A673 (cell line): ENCODE measurements at regions not wholly inside any gene's neighbourhood (a gene's known extent, or its start where the extent isn't known, plus 50 kb on each side); places are given as distances from the start of the nearest gene placed in this dataset.

Experiments
- CTCF ChIP-seq: fragments of 300-800, 200-600 bp; sonication (generic); conservative IDR thresholded peaks from 2 replicates; pipeline ENCODE4 v1.5.1; 2017; ENCODE audit warnings: low read depth, mild to moderate bottlenecking, antibody characterized with exemption, low read length, moderate library complexity, mixed read lengths
- EZH2 ChIP-seq: fragments of 200-600 bp; sonication (generic); IDR thresholded peaks from 2 replicates; pipeline ENCODE4 v1.6.1; 2017; ENCODE audit warnings: borderline replicate concordance, low read depth, mild to moderate bottlenecking, mixed read lengths, antibody characterized with exemption, low read length; ENCODE audit not compliant: poor library complexity, severe bottlenecking

GRCh38 chr16:5216441-5217080 is 119.0 kb upstream of the EEF2KMT start:
- no peak for TF ChIP-seq CTCF
- TF ChIP-seq EZH2, result no peak
